SKM-1 (cell line): ENCODE measurements at regions not wholly inside any gene's neighbourhood (a gene's known extent, or its start where the extent isn't known, plus 50 kb on each side); places are given as distances from the start of the nearest gene placed in this dataset.
"Not testable (repeated sequence)": the region's sequence is repeated elsewhere in the genome, so short reads cannot be mapped to it uniquely, and the experiment has no call there.

Experiments
- DNase-seq: peaks from one replicate; lab custom pipeline; 2025; ENCODE audit not compliant: unreplicated experiment; lab: John Stamatoyannopoulos, UW

DNA sequence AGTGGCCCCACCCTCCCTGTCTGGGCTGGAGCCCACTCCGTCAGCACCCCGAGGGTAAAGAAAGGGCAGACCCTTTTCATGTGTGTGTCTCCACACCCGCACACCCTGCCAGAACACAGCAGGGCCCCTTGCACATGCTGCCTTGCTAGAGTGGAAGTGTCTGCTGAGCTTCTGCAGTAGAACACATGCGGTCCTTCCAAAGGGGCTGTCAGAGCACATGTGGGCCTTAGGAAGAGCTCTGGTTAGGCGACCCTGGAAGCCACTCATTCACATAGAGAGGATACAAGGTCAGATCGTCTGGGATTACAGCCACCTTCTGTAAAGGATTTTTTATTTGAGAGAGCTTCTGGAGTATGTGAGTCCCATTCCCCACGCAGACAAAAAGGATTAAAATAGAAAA is 613.2 kb upstream of the RAB6C start:
- DNase-seq: no peak

DNA sequence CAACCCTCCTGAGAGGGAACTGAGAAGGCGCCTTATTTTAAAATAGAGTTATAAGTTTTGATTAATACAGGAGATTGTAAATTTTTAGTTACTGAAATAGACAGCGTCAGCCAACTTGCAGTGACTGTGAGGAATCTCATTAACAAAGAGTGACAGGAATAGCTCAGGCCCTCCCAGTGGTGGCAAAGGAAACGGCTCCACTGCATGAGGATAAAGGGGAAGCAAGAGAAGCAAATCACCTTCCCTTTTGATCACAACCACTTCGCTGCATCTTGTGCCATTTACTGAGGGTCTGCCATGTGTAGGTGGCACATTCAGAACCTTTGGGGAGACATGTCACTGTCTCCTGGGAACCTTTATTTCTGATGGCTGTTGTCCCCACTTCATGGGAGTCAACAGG is 612.4 kb upstream of the RAB6C start:
- no peak for DNase-seq

DNA sequence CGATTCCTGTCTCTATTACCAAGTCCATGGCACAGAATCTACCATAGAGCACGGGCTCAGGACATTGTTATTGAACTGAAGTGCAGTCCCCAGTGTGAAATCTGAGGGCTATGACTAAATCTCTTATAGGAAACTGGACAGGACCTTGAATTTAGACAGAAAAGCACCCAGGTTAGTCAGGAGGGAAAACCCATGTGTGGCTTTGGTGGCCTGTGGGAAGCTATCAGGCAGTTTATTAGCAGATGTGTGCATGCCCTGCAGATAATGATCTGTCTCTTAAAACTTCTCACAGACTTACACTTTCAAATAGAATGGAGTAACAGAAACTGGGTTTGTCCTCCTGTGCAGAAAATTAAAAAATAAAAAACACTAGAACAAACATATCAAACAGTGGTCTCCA is 610.0 kb upstream of the RAB6C start:
- no peak for DNase-seq

DNA sequence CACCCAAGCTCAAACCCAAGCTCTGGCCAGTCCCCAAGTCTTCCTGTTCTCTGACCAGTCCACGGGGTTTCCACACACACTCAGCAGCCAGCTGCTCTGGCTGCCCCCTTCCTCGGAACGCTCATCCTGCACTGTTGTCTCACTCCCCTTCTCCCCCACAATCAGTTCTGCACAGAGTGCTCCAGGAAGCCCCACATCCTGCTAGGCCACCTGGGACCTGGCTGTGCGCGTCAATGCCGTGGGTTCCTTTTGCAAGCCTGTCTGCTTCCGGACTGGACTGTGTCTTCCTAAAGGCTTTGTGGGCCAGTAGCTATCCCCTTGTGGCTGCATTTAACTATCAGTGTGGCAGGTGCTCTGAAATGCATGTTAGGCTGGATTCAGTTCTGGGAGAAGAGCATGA is 605.0 kb upstream of the RAB6C start:
- DNase-seq: no peak

DNA sequence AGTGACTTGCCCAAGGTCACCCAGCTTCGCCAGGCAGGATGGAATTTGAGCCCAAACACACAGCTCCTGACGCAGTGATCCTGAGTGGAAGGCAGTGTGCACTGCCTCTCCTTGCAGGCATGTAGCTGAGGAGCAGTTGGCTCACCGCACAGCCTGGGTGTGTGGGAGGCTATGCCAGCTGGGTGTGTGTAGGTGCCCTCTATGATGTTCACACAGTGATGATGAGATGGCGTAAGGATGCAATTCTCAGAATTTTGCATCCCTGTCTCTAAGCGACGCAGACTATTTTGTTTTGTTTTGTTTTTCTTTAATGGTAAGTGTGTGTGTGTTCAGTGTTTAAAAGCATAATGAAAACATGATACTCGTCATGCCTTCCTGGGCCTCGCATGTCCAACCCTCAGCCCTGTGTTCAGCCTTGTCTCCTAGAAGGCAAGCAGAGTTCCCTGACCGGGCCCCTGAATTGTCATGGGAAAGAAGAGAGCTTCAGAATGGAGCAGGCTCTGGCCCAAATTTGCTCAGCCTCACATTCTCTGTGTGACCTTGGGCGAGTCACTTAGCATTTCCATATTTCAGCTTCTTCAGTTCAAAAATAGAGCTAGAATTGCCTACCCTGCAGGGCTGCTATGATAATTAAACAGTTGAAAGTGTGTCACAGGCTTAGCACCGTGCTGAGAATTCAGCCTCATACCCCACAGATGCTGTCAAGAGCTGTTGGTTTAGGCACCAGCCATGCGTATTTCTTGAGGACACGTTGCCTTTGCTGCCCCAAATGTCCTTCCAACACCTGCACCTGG is 603.6 kb upstream of the RAB6C start:
- DNase-seq: no peak

DNA sequence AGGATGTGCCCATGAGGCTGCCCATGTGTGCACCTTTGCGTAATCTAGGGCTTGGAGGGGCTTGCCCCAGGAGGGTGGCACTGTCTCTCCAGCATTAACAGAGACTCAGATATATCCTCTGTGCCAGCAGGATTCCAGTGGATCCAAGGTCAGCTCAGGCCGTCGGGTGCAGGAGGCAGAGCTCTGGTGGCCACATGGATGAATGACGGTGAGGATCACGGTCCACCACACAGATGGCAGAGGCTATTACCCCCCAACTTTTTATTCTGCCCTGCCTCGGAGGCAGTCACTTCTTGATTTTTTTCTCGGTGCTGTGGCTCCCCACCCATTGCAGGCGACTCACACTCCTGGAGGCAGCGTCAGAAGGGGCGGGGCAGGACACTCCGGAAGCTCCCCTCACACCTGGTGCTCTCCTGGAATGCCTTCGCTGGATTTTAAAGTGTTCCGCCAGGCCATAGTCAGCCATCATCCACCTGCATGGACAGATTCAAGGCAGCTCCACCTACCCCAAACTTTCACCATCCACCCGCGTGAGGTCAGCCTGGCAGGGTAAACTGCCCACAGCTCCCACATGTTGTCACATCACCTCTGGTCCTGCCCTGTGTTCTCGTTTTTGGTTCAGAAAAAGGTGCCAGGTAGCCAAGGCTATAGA is 602.9 kb upstream of the RAB6C start:
- DNase-seq: no peak

DNA sequence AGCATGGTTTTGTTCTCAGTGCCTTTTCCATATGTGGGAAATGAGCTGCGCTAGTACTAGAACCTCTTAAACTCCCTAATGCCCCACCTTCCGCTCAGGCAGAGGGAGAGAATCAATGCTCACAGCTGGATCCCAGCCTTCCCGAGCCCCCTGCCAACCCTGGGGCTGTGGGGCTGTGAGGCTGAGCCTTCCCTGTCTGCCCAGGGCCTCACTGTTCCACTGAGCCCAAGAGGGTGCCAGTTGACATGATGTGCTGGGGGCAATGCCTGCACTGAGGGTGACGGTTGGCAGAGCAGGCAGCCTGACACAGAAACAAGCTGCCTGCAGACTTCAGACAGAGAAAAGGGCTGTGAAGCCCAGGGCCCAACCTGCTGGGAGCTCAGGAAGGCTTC is 602.4 kb upstream of the RAB6C start:
- DNase-seq: no peak

DNA sequence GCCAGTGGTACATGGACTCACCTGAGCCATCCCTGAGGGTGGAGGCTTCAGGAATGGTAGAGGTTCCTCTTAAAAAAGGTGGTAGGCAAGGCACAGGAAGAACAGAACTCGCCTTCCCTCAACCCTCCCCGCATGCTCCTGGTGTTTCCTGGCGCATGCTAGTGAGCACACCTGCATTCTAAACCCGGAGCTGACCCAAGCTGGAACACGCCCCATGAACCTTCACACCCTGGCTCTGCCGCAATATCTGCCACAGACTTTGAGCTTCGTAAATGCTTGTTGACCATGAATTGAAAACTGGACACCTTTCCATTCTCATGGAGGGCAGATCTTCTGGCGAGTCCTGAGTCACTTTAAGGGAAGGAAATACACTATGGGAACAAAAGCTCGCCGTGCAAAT is 601.3 kb upstream of the RAB6C start:
- DNase-seq: no peak

DNA sequence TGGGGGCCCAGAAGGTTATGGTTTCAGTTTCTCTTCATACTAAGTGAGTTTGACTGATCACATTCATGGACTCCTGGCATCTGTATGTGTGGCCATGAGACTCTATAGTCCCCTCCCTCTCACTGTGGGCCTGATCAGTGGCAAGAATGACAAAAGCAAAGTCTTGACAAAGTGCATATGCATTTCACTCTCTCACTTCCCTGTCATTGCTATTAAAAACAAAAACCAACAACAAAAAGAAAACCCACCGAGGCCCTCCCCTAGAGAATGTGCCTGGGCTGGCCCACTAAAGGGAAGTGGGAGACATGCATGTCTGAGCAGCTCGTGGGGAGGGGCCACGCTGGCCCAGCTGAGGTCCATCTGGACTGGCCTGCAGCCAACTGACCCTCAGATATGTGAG is 600.1 kb upstream of the RAB6C start:
- no peak for DNase-seq

DNA sequence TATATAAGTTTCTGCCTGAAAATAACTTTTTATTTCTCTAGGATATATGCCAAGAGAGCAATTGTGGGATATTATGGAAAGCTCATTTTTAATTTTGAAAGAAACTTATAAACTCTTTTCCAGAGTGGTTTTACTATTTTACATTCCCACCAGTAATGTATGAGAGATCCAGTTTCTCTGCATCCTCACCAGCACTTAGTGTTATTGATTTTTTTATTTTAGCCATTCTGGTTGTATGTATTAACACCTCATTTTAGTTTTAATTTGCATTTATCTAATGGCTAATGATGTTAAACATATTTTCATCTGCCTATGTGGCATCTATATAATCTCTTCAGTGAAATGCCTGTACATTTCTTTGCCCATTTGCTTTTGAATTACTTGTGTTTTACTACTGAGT is 597.7 kb upstream of the RAB6C start:
- DNase-seq: no peak

DNA sequence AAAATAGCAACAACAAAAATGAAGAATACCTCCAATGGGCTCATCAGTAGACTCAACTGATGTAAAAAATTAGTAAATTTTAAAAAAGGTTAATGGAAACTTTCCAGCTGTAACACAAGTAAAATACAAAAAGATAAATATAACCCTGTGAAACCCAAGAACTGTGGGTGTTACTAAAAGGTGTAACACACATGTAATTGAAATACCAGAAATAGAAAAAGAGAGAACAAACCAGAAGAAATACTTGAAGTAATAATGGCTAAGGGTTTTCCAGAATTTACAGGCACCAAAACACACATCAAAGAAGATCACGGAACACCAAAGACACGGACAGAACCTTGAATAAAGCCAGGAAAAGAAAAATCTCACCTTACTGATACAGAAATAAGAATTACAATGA is 590.6 kb upstream of the RAB6C start:
- DNase-seq: no peak

DNA sequence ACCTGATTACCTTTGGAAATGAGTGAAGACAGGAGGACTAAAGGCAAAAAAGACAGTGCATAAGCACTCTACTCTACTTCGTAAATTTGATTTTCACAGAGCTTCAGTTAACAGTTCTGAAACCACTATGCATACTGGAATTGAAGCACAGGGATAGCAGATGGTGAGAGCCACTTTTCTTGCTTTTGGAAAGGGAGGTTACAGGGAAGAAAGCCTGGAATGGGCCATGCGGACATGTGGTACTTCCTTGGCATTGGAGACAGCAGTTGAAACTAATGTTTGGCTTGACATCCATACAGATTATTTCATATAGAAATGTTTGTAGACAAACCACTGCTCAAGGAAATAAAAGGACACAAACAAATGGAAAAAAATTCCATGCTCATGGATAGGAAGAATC is 585.6 kb upstream of the RAB6C start:
- no peak for DNase-seq

DNA sequence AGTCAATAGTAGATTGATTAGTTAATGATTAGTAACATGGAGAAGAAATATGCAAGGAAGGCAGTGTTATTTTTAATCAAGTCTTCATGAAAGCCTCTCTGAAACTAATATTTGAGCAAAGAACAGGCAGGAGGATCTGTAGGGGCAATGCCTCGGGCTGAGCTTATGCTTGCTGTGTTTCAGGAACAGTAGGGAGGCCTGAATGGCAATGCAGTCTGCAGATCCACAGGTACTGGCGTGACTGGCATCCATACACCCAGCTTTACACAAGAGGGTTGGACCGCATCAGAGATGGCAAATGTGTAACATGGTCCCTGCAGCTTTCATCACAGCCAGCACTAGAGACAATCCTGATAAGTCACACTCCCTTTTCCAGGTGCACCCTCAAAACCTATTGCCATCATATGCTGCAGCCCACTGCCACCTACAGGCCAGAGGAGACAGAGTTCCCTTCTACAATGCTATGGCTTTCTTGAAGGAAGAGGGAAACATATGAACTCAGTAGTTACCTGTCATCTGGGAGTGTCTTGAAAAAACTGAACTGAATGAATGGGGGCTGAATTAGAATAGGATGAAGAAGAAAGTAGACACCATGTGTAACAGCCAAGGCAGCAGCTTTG is 582.4 kb upstream of the RAB6C start:
- peak; percentile 24 for DNase-seq

DNA sequence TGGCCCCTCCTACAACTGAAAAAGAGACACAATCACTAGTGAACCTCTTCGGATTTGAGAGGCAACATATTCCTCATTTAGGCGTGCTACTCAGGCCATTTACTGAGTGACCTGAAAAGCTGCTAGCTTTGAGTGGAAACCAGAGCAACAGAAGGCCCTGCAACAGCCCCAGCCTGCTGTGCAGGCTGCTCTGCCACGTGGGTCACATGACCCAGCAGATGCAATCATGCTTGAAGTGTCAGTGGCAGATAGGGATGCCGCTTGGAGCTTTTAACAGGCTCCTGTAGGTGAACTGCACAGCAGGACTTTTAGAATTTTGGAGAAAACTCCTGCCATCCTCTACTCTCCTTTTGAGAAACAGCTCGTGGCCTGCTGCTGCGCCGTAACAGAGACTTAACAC is 578.6 kb upstream of the RAB6C start:
- no peak for DNase-seq

DNA sequence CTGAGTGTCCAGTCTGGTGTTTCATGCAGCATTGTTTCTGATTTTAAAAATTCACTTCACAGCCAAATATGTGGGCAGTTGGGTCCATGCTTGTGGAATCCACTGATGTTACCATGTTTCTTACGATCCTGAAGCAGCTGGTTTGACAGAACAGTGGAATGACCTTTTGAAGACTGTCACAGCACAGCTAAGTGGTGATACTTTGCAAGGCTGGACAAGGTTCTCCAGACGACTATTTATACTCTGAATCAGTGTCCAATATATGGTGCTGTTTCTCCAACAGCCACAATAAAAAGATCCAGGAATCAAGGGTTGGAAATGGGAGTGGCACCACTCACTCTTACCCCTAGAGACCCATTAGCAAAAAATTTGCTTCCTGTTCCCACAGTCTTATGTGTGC is 577.4 kb upstream of the RAB6C start:
- no peak for DNase-seq

DNA sequence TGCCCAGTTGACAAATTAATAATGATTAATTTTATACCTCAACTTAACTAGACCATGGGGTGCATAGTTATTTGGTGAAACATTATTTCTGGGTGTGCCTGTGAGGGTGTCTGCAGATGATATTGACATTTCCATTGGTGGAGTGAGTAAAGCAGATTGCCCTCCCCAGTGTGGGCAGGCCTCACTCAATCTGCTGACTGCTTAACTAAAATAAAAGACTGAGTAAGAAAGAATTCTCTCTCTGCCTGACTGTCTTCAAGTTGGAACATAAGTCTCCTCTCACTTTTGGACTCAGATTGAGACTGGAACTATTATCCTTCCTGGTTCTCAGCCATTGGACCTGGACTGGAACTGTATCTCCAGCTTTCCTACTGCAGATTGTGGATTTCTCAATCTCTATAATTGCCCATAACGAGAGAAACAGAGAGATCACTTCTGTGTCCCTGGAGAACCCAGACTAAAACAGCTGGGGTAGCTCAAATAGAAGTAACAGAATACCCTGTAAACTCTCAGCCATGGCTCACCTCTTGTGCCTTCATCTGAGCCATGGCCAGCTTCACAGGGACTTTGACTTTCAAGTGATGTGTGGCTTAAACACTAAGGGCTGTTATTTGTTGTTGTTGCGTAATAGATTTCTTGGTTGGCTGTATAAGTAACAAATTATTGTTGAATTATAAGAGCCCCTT is 575.3 kb upstream of the RAB6C start:
- DNase-seq: no peak

DNA sequence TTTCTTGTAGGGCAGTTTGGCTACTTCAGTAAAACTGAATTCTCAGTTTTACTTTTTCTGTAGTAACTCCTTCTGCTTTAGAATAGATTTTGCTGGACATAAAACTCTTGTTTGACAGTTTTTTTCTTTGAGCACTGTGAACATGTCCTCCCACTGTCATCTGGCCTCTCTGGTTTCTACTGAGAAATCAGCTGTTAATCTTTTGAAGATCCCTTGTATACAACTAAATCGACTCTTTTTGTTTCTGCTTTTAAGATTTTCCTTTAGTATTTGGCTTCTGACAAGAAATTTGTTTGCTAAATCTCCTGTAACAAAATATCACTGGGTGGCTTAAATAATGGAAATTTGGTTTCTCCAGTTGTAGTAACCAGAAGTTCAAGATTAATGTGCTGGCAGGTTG is 570.9 kb upstream of the RAB6C start:
- no peak for DNase-seq

DNA sequence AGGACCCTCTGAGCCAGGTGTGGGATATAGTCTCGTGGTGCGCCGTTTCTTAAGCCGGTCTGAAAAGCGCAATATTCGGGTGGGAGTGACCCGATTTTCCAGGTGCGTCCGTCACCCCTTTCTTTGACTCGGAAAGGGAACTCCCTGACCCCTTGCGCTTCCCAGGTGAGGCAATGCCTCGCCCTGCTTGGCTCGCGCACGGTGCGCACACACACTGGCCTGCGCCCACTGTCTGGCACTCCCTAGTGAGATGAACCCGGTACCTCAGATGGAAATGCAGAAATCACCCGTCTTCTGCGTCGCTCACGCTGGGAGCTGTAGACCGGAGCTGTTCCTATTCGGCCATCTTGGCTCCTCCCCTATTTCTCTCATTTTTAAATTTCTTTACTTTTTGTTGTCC is 562.4 kb upstream of the RAB6C start:
- DNase-seq: not testable (repeated sequence)

DNA sequence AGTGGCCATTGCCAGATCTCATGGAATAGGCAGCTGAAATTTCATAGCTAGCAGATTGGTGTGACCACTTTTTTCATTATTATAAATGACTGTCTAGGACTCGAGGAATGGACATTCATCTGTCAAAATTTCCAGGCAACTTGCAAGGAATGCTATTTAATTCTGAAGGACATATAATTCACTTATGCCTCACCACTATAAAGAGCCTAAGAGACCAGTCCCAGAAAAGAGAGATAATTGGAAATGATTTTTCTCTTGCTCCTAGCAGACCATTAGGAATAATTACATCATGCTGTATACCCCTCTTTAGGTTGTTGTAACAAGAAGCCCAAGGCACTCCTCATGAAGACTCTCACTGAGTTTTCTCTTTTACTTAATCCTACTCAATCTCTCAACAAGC is 557.4 kb upstream of the RAB6C start:
- no peak for DNase-seq

DNA sequence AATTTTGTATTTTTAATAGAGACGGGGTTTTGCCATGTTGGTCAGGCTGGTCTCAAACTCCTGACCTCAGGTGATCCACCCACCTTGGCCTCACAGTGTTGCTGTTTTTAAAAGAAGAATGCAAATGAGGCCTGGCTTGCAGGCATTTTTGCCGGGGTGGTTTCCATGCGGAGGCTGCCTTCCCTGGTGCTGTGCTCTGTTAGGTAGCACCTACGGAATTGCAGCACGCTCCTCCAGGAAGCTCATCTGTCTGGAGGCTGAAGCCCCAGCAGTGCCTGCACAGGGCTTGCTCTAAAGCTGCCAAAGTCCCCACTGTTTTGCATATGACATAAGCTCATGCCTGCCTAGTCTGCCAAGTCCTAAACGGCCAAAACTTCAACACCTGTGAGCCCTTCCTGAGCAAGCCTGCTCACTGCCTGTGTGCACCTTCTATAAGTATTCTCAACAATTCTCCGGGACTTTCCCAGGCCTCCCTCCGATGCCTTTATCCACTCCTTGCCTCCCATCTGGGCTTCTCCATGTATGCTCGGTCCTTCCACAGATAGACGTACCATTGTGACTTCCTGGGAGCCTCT is 551.3 kb upstream of the RAB6C start:
- no peak for DNase-seq

DNA sequence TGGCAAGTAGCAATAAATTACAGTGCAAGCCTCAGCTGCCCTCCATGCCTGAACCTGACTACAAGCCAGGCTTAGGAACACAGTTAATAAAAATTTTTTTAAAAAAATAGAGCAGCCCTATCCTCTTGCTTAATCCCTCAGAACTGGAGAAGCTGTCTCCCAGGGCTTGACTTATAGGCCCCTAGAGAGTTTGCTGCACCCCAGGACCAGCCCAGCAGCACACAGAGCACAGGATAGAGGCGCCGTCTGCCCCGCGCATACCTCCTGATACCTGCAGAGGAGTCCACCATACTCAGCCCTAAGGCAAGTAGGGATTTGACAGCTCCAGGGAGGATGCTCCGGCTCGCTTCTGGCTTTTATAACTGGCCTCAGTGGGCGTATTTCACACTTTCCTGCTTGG is 548.6 kb upstream of the RAB6C start:
- DNase-seq: no peak

DNA sequence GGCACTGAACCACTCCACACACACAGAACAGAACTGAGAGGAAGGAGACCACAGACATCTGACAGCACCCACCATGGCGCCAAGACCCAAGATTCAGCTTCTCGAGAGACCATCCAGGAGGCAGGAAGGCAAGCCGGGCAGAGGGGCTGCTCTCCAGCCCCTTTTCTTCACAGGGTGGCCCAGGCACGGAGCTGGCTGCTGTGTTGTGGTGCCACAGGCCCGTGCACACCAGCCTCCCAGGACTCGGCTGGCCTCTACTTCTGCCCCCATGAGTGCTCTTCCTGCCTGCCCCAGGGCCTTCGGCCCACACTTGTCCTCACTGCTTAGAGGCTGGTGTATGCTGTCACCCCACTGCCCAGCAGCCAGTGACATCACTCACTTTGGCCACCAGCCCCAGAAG is 547.6 kb upstream of the RAB6C start:
- no peak for DNase-seq
